Spleen (tissue), 11 donors: ENCODE measurements at regions not wholly inside any gene's neighbourhood (a gene's known extent, or its start where the extent isn't known, plus 50 kb on each side); places are given as distances from the start of the nearest gene placed in this dataset.

ENCODE experiments used
- DNase-seq: peaks from one replicate; pipeline ENCODE4 v3.0.0-alpha.2; 2020
- H3K27ac ChIP-seq, 8 donors: fragments of 200-600 bp; sonication (generic) in 7 of 8; 1 replicate in 4 of 8; 2 replicates in 4 of 8; pipeline versions ENCODE4 v1.5.0 to v1.8.0; 2016 to 2021; ENCODE audit warnings: inconsistent platforms in 4 of 8, mild to moderate bottlenecking in 4 of 8, moderate library complexity in 1 of 8
- H3K27me3 ChIP-seq, 7 donors: fragments of 200-600 bp; sonication (generic) in 6 of 7; replicated peaks in 1 of 7; 1 replicate in 4 of 7; 2 replicates in 3 of 7; pipeline versions ENCODE4 v1.5.0 to v1.8.0; 2016 to 2021; ENCODE audit warnings: inconsistent platforms in 3 of 7, mild to moderate bottlenecking in 1 of 7
- H3K36me3 ChIP-seq, 6 donors: fragments of 200-600 bp; sonication (generic) in 5 of 6; 1 replicate in 4 of 6; 2 replicates in 2 of 6; pipeline versions ENCODE4 v1.5.0 to v1.8.0; 2016 to 2021; ENCODE audit warnings: inconsistent platforms in 2 of 6
- H3K4me1 ChIP-seq, 6 donors: fragments of 200-600 bp; sonication (generic) in 5 of 6; 1 replicate in 3 of 6; 2 replicates in 3 of 6; pipeline versions ENCODE4 v1.5.0 to v1.8.0; 2016 to 2021; ENCODE audit warnings: inconsistent platforms in 3 of 6
- H3K4me3 ChIP-seq, 8 donors: fragments of 200-600 bp; sonication (generic) in 7 of 8; 1 replicate in 4 of 8; 2 replicates in 4 of 8; pipeline versions ENCODE4 v1.5.0 to v1.8.0; 2016 to 2021; ENCODE audit warnings: inconsistent platforms in 4 of 8, mild to moderate bottlenecking in 4 of 8, moderate library complexity in 2 of 8
- H3K9me3 ChIP-seq, 8 donors: fragments of 200-600 bp; sonication (generic) in 7 of 8; 1 replicate in 4 of 8; 2 replicates in 4 of 8; pipeline versions ENCODE4 v1.5.0 to v1.8.0; 2016 to 2021; ENCODE audit warnings: inconsistent platforms in 4 of 8
- CTCF ChIP-seq, 11 experiments: fragments of 200-600 bp in 7 of 11; fragments of 450-650 bp in 4 of 11; sonication (generic) in 4 of 11; IDR thresholded peaks in 8 of 11; conservative IDR thresholded peaks in 3 of 11; 1 replicate in 7 of 11; 2 replicates in 4 of 11; pipeline versions ENCODE4 v1.4.0 to v1.8.0; 2016 to 2021; ENCODE audit warnings: antibody characterized with exemption in 11 of 11, inconsistent platforms in 4 of 11, mild to moderate bottlenecking in 1 of 11
- POLR2A ChIP-seq, 3 donors: fragments of 450-650 bp; IDR thresholded peaks; one replicate each; pipeline ENCODE4 v1.5.1; 2017; ENCODE audit warnings: antibody characterized with exemption in 3 of 3, mild to moderate bottlenecking in 1 of 3
- POLR2AphosphoS5 ChIP-seq, 3 donors: sonication (generic); formaldehyde crosslinking; IDR thresholded peaks; one replicate each; pipeline ENCODE4 v1.5.1; 2017; ENCODE audit warnings: antibody characterized with exemption in 3 of 3
- WGBS, 5 donors: extraction: QIAGEN DNeasy Blood & Tissue Kit in 3 of 5; methylation state at CpG; one replicate each; pipeline versions ENCODE4 v1.1.5 to v1.1.7; 2013 to 2018; 5-methylcytosine and 5-hydroxymethylcytosine counted together
- intact Hi-C: fragments of 100-400 bp; cut with DNase I; formaldehyde crosslinking; loops from one replicate; pipeline ENCODE4 v1.15.0; 2023; ENCODE audit warnings: low total_unique reads
- donor health status: healthy with polysubstance abuse.
- donor health status: DM: no; HTN: no; CAD: no; lungs with moderate emphysema.
- donor health status: DM: no; HTN: no; CAD: no.
- donor health status: Bipolar disorder and iron deficiency.
- donor health status: healthy.
- donor health status: DM: no; HTN: no; CAD: no.
- donor health status: DM: yes; HTN: yes; CAD: no.

- peak; percentile 75 for DNase-seq
- H3K27me3 ChIP-seq, result peaks cover 0 to 30% (median 7%) of the 10 kb centered on the region in 7 donors
- intact Hi-C loops, result no loop called here
- no peak overlapping the region for H3K4me3 ChIP-seq
- no peaks in the 10 kb centered on the region for H3K36me3 ChIP-seq
- no peak overlapping the region for H3K27ac ChIP-seq
- 67 to 71% (median 70%) methylated on average over 13 of the region's 13 CpGs for WGBS, 5 donors
- H3K9me3 ChIP-seq, result peaks cover 0 to 9% (median 6%) of the 10 kb centered on the region in 8 donors
- TF ChIP-seq POLR2A (IDR thresholded peaks at IDR 0.05) (no peak), POLR2AphosphoS5 (IDR thresholded peaks at IDR 0.05) (no peak), CTCF (IDR thresholded peaks at IDR 0.05 in 8 of 11, conservative IDR thresholded peaks at IDR 0.05 in 3 of 11) (no peak)
- H3K4me1 ChIP-seq, result no peaks in the 10 kb centered on the region
These were observed 136.0 kb upstream of the C14orf180 start for GRCh38 chr14:104443391-104444158.

- no peak overlapping the region for H3K4me3 ChIP-seq
- H3K36me3 ChIP-seq, result no peaks in the 10 kb centered on the region
- TF ChIP-seq CTCF (IDR thresholded peaks at IDR 0.05 in 8 of 11, conservative IDR thresholded peaks at IDR 0.05 in 3 of 11) (no peak), POLR2A (IDR thresholded peaks at IDR 0.05) (no peak), POLR2AphosphoS5 (IDR thresholded peaks at IDR 0.05) (no peak)
- WGBS, 5 donors, result 84 to 92% (median 88%) methylated on average over 10 of the region's 10 CpGs
- no peak overlapping the region for H3K27ac ChIP-seq
- peaks cover 0 to 34% (median 7%) of the 10 kb centered on the region in 7 donors for H3K27me3 ChIP-seq
- H3K4me1 ChIP-seq, result no peaks in the 10 kb centered on the region
- H3K9me3 ChIP-seq, result peaks cover 0 to 17% (median 14%) of the 10 kb centered on the region in 8 donors
- intact Hi-C loops, result no loop called here
- no peak for DNase-seq
These were observed 135.2 kb upstream of the C14orf180 start for GRCh38 chr14:104444159-104445030.

GRCh38 chr14:104445086-104445485 lies 134.5 kb upstream of the C14orf180 start:
- peaks cover 0 to 17% (median 15%) of the 10 kb centered on the region in 8 donors for H3K9me3 ChIP-seq
- H3K27me3 ChIP-seq, result peaks cover 0 to 34% (median 7%) of the 10 kb centered on the region in 7 donors
- no peak for DNase-seq
- no peak overlapping the region for H3K4me3 ChIP-seq
- 83 to 97% (median 85%) methylated on average over 2 of the region's 2 CpGs for WGBS, 5 donors
- no peak overlapping the region for H3K27ac ChIP-seq
- no peaks in the 10 kb centered on the region for H3K4me1 ChIP-seq
- H3K36me3 ChIP-seq, result no peaks in the 10 kb centered on the region
- intact Hi-C loops, result no loop called here
- TF ChIP-seq POLR2A (IDR thresholded peaks at IDR 0.05), result no peak
- TF ChIP-seq POLR2AphosphoS5 (IDR thresholded peaks at IDR 0.05), result no peak
- no peak for TF ChIP-seq CTCF (IDR thresholded peaks at IDR 0.05 in 8 of 11, conservative IDR thresholded peaks at IDR 0.05 in 3 of 11)
